HCT116 (cell line): ENCODE measurements at regions not wholly inside any gene's neighbourhood (a gene's known extent, or its start where the extent isn't known, plus 50 kb on each side); places are given as distances from the start of the nearest gene placed in this dataset.

Experiments used
- ATAC-seq: fragments of 200-7000 bp; cut with Tn5 transposase; 2 replicates; pipeline ENCODE4 v1.9.1; 2020; ENCODE audit warnings: mild to moderate bottlenecking, moderate library complexity
- BruUV-seq: library from RNA; stranded (reverse); fragments of 400-500 nt; replicated peaks from 2 replicates; lab custom pipeline; 2021; lab: Mats Ljungman, UMichigan
- CTCF ChIA-PET: fragments of 300-600 bp; sonication (Branson Sonifier 250); formaldehyde crosslinking; loops from one replicate; lab custom pipeline; 2021; ENCODE audit warnings: antibody characterized with exemption; lab: Charles Lee
- POLR2A ChIA-PET: fragments of 300-600, 350-600 bp; sonication (Branson Sonifier 250); formaldehyde crosslinking; loops from one replicate; lab custom pipeline; 2021; ENCODE audit warnings: antibody characterized with exemption; lab: Charles Lee
- RAD21 ChIA-PET, 2 experiments: fragments of 300-600 bp; sonication (Branson Sonifier 250); formaldehyde crosslinking; loops; one replicate each; lab custom pipeline; 2023; ENCODE audit warnings: low total read pairs in 2 of 2; ENCODE audit not compliant: uncharacterized antibody in 2 of 2, unreplicated experiment in 2 of 2, low non-redundant PET in 1 of 2; lab: Charles Lee
- DNase-seq: peaks from one replicate; pipeline ENCODE4 v3.0.0-alpha.2; 2010; ENCODE audit warnings: low read depth, low spot score
- H2AFZ ChIP-seq: fragments of 200-600 bp; shearing (Covaris generic), sonication (generic); 2 replicates; pipeline ENCODE4 v1.6.1; 2017; ENCODE audit warnings: low read depth, mixed run types, mixed read lengths, antibody characterized with exemption, low read length; ENCODE audit not compliant: poor library complexity, severe bottlenecking
- H3K27ac ChIP-seq: 2 replicates; pipeline ENCODE4 v1.5.1; 2012; ENCODE audit warnings: low read depth, low read length
- H3K27me3 ChIP-seq: fragments of 200-600 bp; sonication (generic); 2 replicates; pipeline ENCODE4 v1.6.1; 2016; ENCODE audit warnings: mixed run types, low read length, mixed read lengths; ENCODE audit not compliant: insufficient read depth
- H3K36me3 ChIP-seq, 2 experiments: fragments of 200-500 bp in 1 of 2; fragments of 200-600 bp in 1 of 2; sonication (Bioruptor generic) in 1 of 2; sonication (generic) in 1 of 2; 2 replicates each; pipeline versions ENCODE4 v1.5.1 to v1.6.1; 2014 to 2016; ENCODE audit warnings: low read length in 2 of 2, inconsistent platforms in 1 of 2, mixed read lengths in 1 of 2, mixed run types in 1 of 2; ENCODE audit not compliant: insufficient read depth in 2 of 2, control insufficient read depth in 1 of 2
- H3K4me1 ChIP-seq, 2 experiments: fragments of 200-600 bp in 1 of 2; sonication (generic) in 1 of 2; 2 replicates each; pipeline versions ENCODE4 v1.5.1 to v1.6.1; 2012 to 2017; ENCODE audit warnings: low read length in 2 of 2, inconsistent platforms in 1 of 2, mild to moderate bottlenecking in 1 of 2, mixed read lengths in 1 of 2, mixed run types in 1 of 2, moderate library complexity in 1 of 2; ENCODE audit not compliant: insufficient read depth in 2 of 2, control insufficient read depth in 1 of 2
- H3K4me2 ChIP-seq: fragments of 200-600 bp; sonication (generic); 2 replicates; pipeline ENCODE4 v1.6.1; 2017; ENCODE audit warnings: mixed run types, low read length, mixed read lengths
- H3K4me3 ChIP-seq, 2 experiments: fragments of 200-600 bp in 1 of 2; sonication (generic) in 1 of 2; replicated peaks in 1 of 2; 2 replicates each; pipeline ENCODE4 v1.5.1; 2011 to 2016; ENCODE audit warnings: low read length in 2 of 2, control low read depth in 1 of 2, low read depth in 1 of 2, mild to moderate bottlenecking in 1 of 2, mixed read lengths in 1 of 2, mixed run types in 1 of 2
- H3K79me2 ChIP-seq: fragments of 200-600 bp; sonication (generic); 2 replicates; pipeline ENCODE4 v1.6.1; 2017; ENCODE audit warnings: mild to moderate bottlenecking, mixed run types, low read length, moderate library complexity, mixed read lengths; ENCODE audit not compliant: insufficient read depth
- H3K9ac ChIP-seq: fragments of 200-600 bp; sonication (generic); 2 replicates; pipeline ENCODE4 v1.6.1; 2016; ENCODE audit warnings: low read length, mixed read lengths
- H3K9me2 ChIP-seq: fragments of 200-600 bp; sonication (generic), shearing (Covaris generic); 2 replicates; pipeline ENCODE4 v1.6.1; 2017; ENCODE audit warnings: mixed run types, mild to moderate bottlenecking, moderate library complexity; ENCODE audit not compliant: insufficient read depth
- H3K9me3 ChIP-seq, 2 experiments: fragments of 200-500 bp in 1 of 2; fragments of 200-600 bp in 1 of 2; sonication (Bioruptor generic) in 1 of 2; sonication (generic) in 1 of 2; 2 replicates each; pipeline ENCODE4 v1.6.1; 2014 to 2017; ENCODE audit warnings: low read length in 2 of 2, mixed read lengths in 2 of 2, inconsistent platforms in 1 of 2, low read depth in 1 of 2, mild to moderate bottlenecking in 1 of 2, mixed run types in 1 of 2, moderate library complexity in 1 of 2; ENCODE audit not compliant: control insufficient read depth in 1 of 2, insufficient read depth in 1 of 2
- H4K20me1 ChIP-seq: fragments of 200-600 bp; sonication (generic), shearing (Covaris generic); 2 replicates; pipeline ENCODE4 v1.6.1; 2017; ENCODE audit warnings: mixed run types, mild to moderate bottlenecking, moderate library complexity; ENCODE audit not compliant: insufficient read depth
- ATF3 ChIP-seq: IDR thresholded peaks from 2 replicates; pipeline ENCODE4 v1.6.1; 2012
- CBX3 ChIP-seq: IDR thresholded peaks from 2 replicates; pipeline ENCODE4 v1.6.1; 2012; ENCODE audit warnings: low read depth
- CEBPB ChIP-seq: IDR thresholded peaks from 2 replicates; pipeline ENCODE4 v1.6.1; 2012; ENCODE audit warnings: low read depth
- ELF1 ChIP-seq: IDR thresholded peaks from 2 replicates; pipeline ENCODE4 v1.6.1; 2012; ENCODE audit warnings: low read depth, borderline replicate concordance
- EZH2phosphoT487 ChIP-seq: fragments of 200-600 bp; IDR thresholded peaks from 2 replicates; pipeline ENCODE4 v1.6.1; 2018; ENCODE audit warnings: antibody characterized with exemption, borderline replicate concordance
- MAX ChIP-seq: IDR thresholded peaks from 2 replicates; pipeline ENCODE4 v1.6.1; 2012
- SIN3A ChIP-seq: IDR thresholded peaks from 2 replicates; pipeline ENCODE4 v1.6.1; 2012; ENCODE audit warnings: low read depth
- TCF7L2 ChIP-seq: IDR thresholded peaks from 2 replicates; pipeline ENCODE4 v1.7.0; 2011; ENCODE audit warnings: borderline replicate concordance, inconsistent platforms; ENCODE audit not compliant: insufficient read depth, insufficient read length; ENCODE audit errors: extremely low read depth
- YY1 ChIP-seq: IDR thresholded peaks from 2 replicates; pipeline ENCODE4 v1.6.1; 2011; ENCODE audit warnings: low read length, low read depth, moderate library complexity, mild to moderate bottlenecking; ENCODE audit not compliant: insufficient replicate concordance; ENCODE audit errors: extremely low read depth
- ZBTB33 ChIP-seq: IDR thresholded peaks from 2 replicates; pipeline ENCODE4 v1.6.1; 2011; ENCODE audit warnings: mild to moderate bottlenecking, low read length, moderate library complexity; ENCODE audit not compliant: insufficient replicate concordance; ENCODE audit errors: extremely low read depth
- ZNF274 ChIP-seq: fragments of 200-500 bp; sonication (Bioruptor generic); IDR thresholded peaks from 2 replicates; pipeline ENCODE4 v1.6.1; 2014; ENCODE audit warnings: mild to moderate bottlenecking, low read depth, low read length, inconsistent platforms
- intact Hi-C: fragments of 100-400 bp; cut with micrococcal nuclease; formaldehyde crosslinking; loops from 2 replicates; pipeline ENCODE4 v1.10.0; 2022
- TF ChIP-seq, protein P1 (sequence below), 3 experiments: fragments of 200-600 bp in 1 of 3; sonication (generic) in 1 of 3; IDR thresholded peaks in 2 of 3; conservative IDR thresholded peaks in 1 of 3; 2 replicates each; pipeline ENCODE4 v1.5.1; 2012 to 2017; ENCODE audit warnings: low read depth in 2 of 3, low read length in 2 of 3, antibody characterized with exemption in 1 of 3, borderline replicate concordance in 1 of 3, control low read depth in 1 of 3, mild to moderate bottlenecking in 1 of 3, mixed read lengths in 1 of 3, mixed run types in 1 of 3, moderate library complexity in 1 of 3; ENCODE audit not compliant: insufficient read depth in 1 of 3

DNA sequence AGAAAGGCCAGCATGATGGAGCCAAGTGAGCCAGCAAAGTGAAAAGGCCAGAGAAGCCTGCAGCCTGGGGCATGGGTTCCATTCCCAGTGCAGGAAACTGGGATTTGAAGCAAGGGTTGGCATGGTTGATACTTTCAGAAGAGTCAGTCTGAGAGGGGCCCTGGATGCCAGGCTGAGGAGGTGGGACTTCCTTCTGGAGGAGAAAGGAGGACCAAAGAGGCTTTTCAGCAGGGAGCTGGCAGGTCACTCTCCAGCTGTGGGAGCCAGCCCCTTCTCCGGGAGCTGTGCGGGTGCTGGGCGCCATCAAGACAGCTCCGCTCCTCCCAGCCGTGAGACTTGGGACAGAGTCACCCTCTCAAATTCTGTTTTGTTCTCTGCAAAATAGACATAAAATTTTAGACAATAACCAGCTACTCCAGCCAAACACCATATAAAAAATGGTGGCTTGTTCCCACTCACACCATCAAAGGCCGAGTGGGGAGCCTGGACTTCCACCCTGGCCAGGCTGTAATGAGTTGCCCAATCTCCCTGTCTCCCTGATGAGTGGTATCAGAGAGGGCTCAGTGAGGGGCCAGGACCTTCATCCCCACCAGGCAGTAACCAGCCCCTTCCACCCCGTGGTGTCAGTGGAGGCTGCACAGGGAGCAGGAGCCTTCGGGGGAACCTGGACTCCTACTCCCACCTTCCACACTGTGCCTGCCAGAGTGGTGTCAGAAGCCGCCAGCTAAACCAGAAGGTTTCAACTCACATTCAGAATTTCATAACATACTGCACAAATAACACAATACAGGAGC lies 133.6 kb upstream of the RET start:
- Histone ChIP-seq H3K27me3 (no peaks in the 10 kb centered on the region), H3K79me2 (no peaks in the 10 kb centered on the region)
- CTCF ChIA-PET = no interaction called here

GRCh38 chr10:42948040-42948439 lies 128.8 kb upstream of the RET start:
- ChIA-PET RAD21 (no interaction called here), POLR2A (no interaction called here), CTCF (no interaction called here)
- Histone ChIP-seq H3K79me2 (no peaks in the 10 kb centered on the region), H3K36me3 (no peaks in the 10 kb centered on the region), H3K9ac (no peak overlapping the region), H3K4me2 (no peak overlapping the region), H4K20me1 (no peaks in the 10 kb centered on the region), H2AFZ (no peak overlapping the region), H3K9me3 (no peaks in the 10 kb centered on the region), H3K27ac (no peak overlapping the region), H3K4me1 (peaks cover 13 to 15% of the 10 kb centered on the region in 2 experiments; a peak in 3 of 4 replicates), H3K4me3 (no peak overlapping the region), H3K9me2 (no peaks in the 10 kb centered on the region), H3K27me3 (no peaks in the 10 kb centered on the region)
- intact Hi-C loops = no loop called here
- no peak for ATAC-seq
- no peak for DNase-seq
- no TSS peak for BruUV-seq
- TF ChIP-seq ATF3 (no peak), ZNF274 (no peak), CBX3 (no peak), TCF7L2 (no peak), MAX (no peak), EZH2phosphoT487 (no peak), SIN3A (no peak), YY1 (no peak), ZBTB33 (no peak)
- TF ChIP-seq, protein P1, sequence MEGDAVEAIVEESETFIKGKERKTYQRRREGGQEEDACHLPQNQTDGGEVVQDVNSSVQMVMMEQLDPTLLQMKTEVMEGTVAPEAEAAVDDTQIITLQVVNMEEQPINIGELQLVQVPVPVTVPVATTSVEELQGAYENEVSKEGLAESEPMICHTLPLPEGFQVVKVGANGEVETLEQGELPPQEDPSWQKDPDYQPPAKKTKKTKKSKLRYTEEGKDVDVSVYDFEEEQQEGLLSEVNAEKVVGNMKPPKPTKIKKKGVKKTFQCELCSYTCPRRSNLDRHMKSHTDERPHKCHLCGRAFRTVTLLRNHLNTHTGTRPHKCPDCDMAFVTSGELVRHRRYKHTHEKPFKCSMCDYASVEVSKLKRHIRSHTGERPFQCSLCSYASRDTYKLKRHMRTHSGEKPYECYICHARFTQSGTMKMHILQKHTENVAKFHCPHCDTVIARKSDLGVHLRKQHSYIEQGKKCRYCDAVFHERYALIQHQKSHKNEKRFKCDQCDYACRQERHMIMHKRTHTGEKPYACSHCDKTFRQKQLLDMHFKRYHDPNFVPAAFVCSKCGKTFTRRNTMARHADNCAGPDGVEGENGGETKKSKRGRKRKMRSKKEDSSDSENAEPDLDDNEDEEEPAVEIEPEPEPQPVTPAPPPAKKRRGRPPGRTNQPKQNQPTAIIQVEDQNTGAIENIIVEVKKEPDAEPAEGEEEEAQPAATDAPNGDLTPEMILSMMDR (IDR thresholded peaks at IDR 0.05 in 2 of 3, conservative IDR thresholded peaks at IDR 0.05 in 1 of 3; ENCODE audit: borderline replicate concordance in 1 of 3, insufficient read depth in 1 of 3, low read depth in 2 of 3, low read length in 2 of 3) = no peak

More for the DNA sequence above, 133.6 kb upstream of the RET start:
- no peak overlapping the region for H3K9ac ChIP-seq
- intact Hi-C loops = no loop called here
- POLR2A ChIA-PET = no interaction called here
- no peak for TF ChIP-seq CEBPB
- no peak for TF ChIP-seq ELF1
- no peak for TF ChIP-seq CBX3
- BruUV-seq = no TSS peak
- no peak overlapping the region for H3K4me2 ChIP-seq
- DNase-seq (no peak), ATAC-seq (no peak)
- no peak overlapping the region for H3K4me3 ChIP-seq
- H3K4me1 ChIP-seq = no peaks in the 10 kb centered on the region
- H4K20me1 ChIP-seq = no peaks in the 10 kb centered on the region
- no peaks in the 10 kb centered on the region for H3K36me3 ChIP-seq
- no peak overlapping the region for H3K27ac ChIP-seq
- no peaks in the 10 kb centered on the region for H3K9me3 ChIP-seq
- RAD21 ChIA-PET = no interaction called here
- no peaks in the 10 kb centered on the region for H3K9me2 ChIP-seq
- H2AFZ ChIP-seq = no peak overlapping the region
